Pons (tissue), 1 donor: ENCODE measurements at regions not wholly inside any gene's neighbourhood (a gene's known extent, or its start where the extent isn't known, plus 50 kb on each side); places are given as distances from the start of the nearest gene placed in this dataset.
A peak's percentile ranks its signal among the peaks of the same experiment; 100 is the strongest.

Experiments used
- DNase-seq: peaks from one replicate; pipeline ENCODE4 v3.0.0-alpha.2; 2016; ENCODE audit warnings: low spot score

GRCh38 chr19:30742406-30742938, 370.3 kb downstream of the ZNF536 start:
- no peak for DNase-seq

GRCh38 chr19:30741566-30741965, 369.4 kb downstream of the ZNF536 start:
- DNase-seq: no peak

- no peak for DNase-seq
Measured at GRCh38 chr19:30739394-30739793, 367.2 kb downstream of the ZNF536 start.

- DNase-seq: no peak
Measured at GRCh38 chr19:30738047-30738446, 365.9 kb downstream of the ZNF536 start.

GRCh38 chr19:30734669-30735068, 362.5 kb downstream of the ZNF536 start:
- DNase-seq: no peak

- DNase-seq: no peak
Measured at GRCh38 chr19:30733826-30734550, 361.8 kb downstream of the ZNF536 start.

GRCh38 chr19:30731591-30731990, 359.4 kb downstream of the ZNF536 start:
- no peak for DNase-seq

- DNase-seq: no peak
Measured at GRCh38 chr19:30729451-30729850, 357.3 kb downstream of the ZNF536 start.

- no peak for DNase-seq
Measured at GRCh38 chr19:30722761-30723160, 350.6 kb downstream of the ZNF536 start.

GRCh38 chr19:30722186-30722585, 350.0 kb downstream of the ZNF536 start:
- DNase-seq: no peak

- no peak for DNase-seq
Measured at GRCh38 chr19:30719999-30720345, 347.8 kb downstream of the ZNF536 start.

GRCh38 chr19:30719189-30719998, 347.2 kb downstream of the ZNF536 start:
- DNase-seq: peak; percentile 14

GRCh38 chr19:30718707-30719106, 346.5 kb downstream of the ZNF536 start:
- no peak for DNase-seq

- DNase-seq: no peak
Measured at GRCh38 chr19:30718014-30718413, 345.8 kb downstream of the ZNF536 start.

- no peak for DNase-seq
Measured at GRCh38 chr19:30717381-30717780, 345.2 kb downstream of the ZNF536 start.

- no peak for DNase-seq
Measured at GRCh38 chr19:30712431-30713337, 340.5 kb downstream of the ZNF536 start.

GRCh38 chr19:30711826-30712225, 339.6 kb downstream of the ZNF536 start:
- no peak for DNase-seq

GRCh38 chr19:30711296-30711695, 339.1 kb downstream of the ZNF536 start:
- no peak for DNase-seq

GRCh38 chr19:30710721-30711120, 338.5 kb downstream of the ZNF536 start:
- no peak for DNase-seq

- DNase-seq: no peak
Measured at GRCh38 chr19:30708416-30709178, 336.4 kb downstream of the ZNF536 start.

GRCh38 chr19:30704771-30705330, 332.7 kb downstream of the ZNF536 start:
- no peak for DNase-seq
